Astrocyte (in vitro differentiated cells and primary cell): ENCODE measurements at regions not wholly inside any gene's neighbourhood (a gene's known extent, or its start where the extent isn't known, plus 50 kb on each side); places are given as distances from the start of the nearest gene placed in this dataset.

Source experiments
- DNase-seq: peaks from one replicate; pipeline ENCODE4 v3.0.0-alpha.2; 2010; ENCODE audit warnings: low read depth
- FAIRE-seq: peaks from 2 replicates; lab custom pipeline; 2011; peaks lifted over from hg19 to GRCh38; lab: Jason Lieb, UNC
- H2AFZ ChIP-seq: 2 replicates; pipeline ENCODE4 v1.6.0; 2012; ENCODE audit warnings: low read depth, low read length, inconsistent platforms
- H3K27ac ChIP-seq: 2 replicates; pipeline ENCODE4 v1.5.1; 2011; ENCODE audit warnings: low read depth, low read length, inconsistent platforms
- H3K27me3 ChIP-seq: 2 replicates; pipeline ENCODE4 v1.6.0; 2011; ENCODE audit warnings: low read length, inconsistent platforms; ENCODE audit not compliant: insufficient read depth
- H3K36me3 ChIP-seq: 2 replicates; pipeline ENCODE4 v1.5.1; 2011; ENCODE audit warnings: low read length, inconsistent platforms; ENCODE audit not compliant: insufficient read depth
- H3K4me1 ChIP-seq: 2 replicates; pipeline ENCODE4 v1.5.1; 2011; ENCODE audit warnings: low read length, inconsistent platforms; ENCODE audit not compliant: insufficient read depth
- H3K4me2 ChIP-seq: 2 replicates; pipeline ENCODE4 v1.6.0; 2012; ENCODE audit warnings: low read length, inconsistent platforms
- H3K4me3 ChIP-seq: 2 replicates; pipeline ENCODE4 v1.5.1; 2011; ENCODE audit warnings: low read depth, mild to moderate bottlenecking, low read length, inconsistent platforms; ENCODE audit not compliant: insufficient read depth
- H3K79me2 ChIP-seq: 2 replicates; pipeline ENCODE4 v1.6.0; 2012; ENCODE audit warnings: mild to moderate bottlenecking, low read length, inconsistent platforms; ENCODE audit not compliant: insufficient read depth
- H3K9ac ChIP-seq: 2 replicates; pipeline ENCODE4 v1.6.0; 2012; ENCODE audit warnings: mild to moderate bottlenecking, low read length, inconsistent platforms
- H3K9me3 ChIP-seq: 2 replicates; pipeline ENCODE4 v1.5.1; 2012; ENCODE audit warnings: low read depth, mild to moderate bottlenecking, low read length, inconsistent platforms; ENCODE audit not compliant: insufficient read depth
- H4K20me1 ChIP-seq: 2 replicates; pipeline ENCODE4 v1.6.0; 2012; ENCODE audit warnings: low read length, inconsistent platforms; ENCODE audit not compliant: insufficient read depth
- H3K27ac Mint-ChIP-seq: one replicate; pipeline ENCODE4 v1.8.0; 2021; ENCODE audit warnings: mild to moderate bottlenecking, mixed read lengths; ENCODE audit not compliant: unreplicated experiment
- H3K27me3 Mint-ChIP-seq: one replicate; pipeline ENCODE4 v1.8.0; 2021; ENCODE audit warnings: low read depth, mixed read lengths; ENCODE audit not compliant: unreplicated experiment
- H3K36me3 Mint-ChIP-seq: one replicate; pipeline ENCODE4 v1.8.0; 2021; ENCODE audit warnings: low read depth, mixed read lengths; ENCODE audit not compliant: unreplicated experiment
- H3K4me1 Mint-ChIP-seq: one replicate; pipeline ENCODE4 v1.8.0; 2021; ENCODE audit warnings: low read depth, mixed read lengths; ENCODE audit not compliant: unreplicated experiment
- H3K4me3 Mint-ChIP-seq: one replicate; pipeline ENCODE4 v1.8.0; 2021; ENCODE audit warnings: mild to moderate bottlenecking, moderate library complexity, mixed read lengths; ENCODE audit not compliant: unreplicated experiment
- H3K9me3 Mint-ChIP-seq: one replicate; pipeline ENCODE4 v1.8.0; 2021; ENCODE audit warnings: mild to moderate bottlenecking, mixed read lengths; ENCODE audit not compliant: unreplicated experiment
- CTCF ChIP-seq: IDR thresholded peaks from 2 replicates; pipeline ENCODE4 v1.5.1; 2011; ENCODE audit warnings: low read depth, mild to moderate bottlenecking, inconsistent platforms, low read length, moderate library complexity; ENCODE audit not compliant: insufficient read depth
- EZH2 ChIP-seq: IDR thresholded peaks from 2 replicates; pipeline ENCODE4 v1.6.1; 2012; ENCODE audit warnings: mild to moderate bottlenecking, low read length, inconsistent platforms; ENCODE audit not compliant: insufficient read depth

- no peaks in the 10 kb centered on the region for H3K9me3 ChIP-seq
- no peak overlapping the region for H3K4me3 ChIP-seq
- H3K4me1 Mint-ChIP-seq: no peaks in the 10 kb centered on the region
- peaks cover 17% of the 10 kb centered on the region for H3K9me3 Mint-ChIP-seq
- H3K79me2 ChIP-seq: no peaks in the 10 kb centered on the region
- FAIRE-seq (no peak), DNase-seq (no peak)
- H3K36me3 Mint-ChIP-seq: peaks cover 2% of the 10 kb centered on the region
- H3K27me3 ChIP-seq: no peaks in the 10 kb centered on the region
- TF ChIP-seq CTCF (no peak), EZH2 (no peak)
- no peak overlapping the region for H3K27ac ChIP-seq
- H3K9ac ChIP-seq: no peak overlapping the region
- no peak overlapping the region for H3K27ac Mint-ChIP-seq
- H2AFZ ChIP-seq: no peak overlapping the region
- H3K4me3 Mint-ChIP-seq: no peak overlapping the region
- H4K20me1 ChIP-seq: no peaks in the 10 kb centered on the region
- no peaks in the 10 kb centered on the region for H3K36me3 ChIP-seq
- H3K4me1 ChIP-seq: no peaks in the 10 kb centered on the region
- no peak overlapping the region for H3K4me2 ChIP-seq
- H3K27me3 Mint-ChIP-seq: no peaks in the 10 kb centered on the region
Measured at GRCh38 chr11:80505771-80506170, 1064.9 kb upstream of the TENM4 start.

- Histone ChIP-seq H4K20me1 (no peaks in the 10 kb centered on the region), H2AFZ (no peak overlapping the region), H3K27me3 (no peaks in the 10 kb centered on the region), H3K27ac (no peak overlapping the region), H3K9me3 (no peaks in the 10 kb centered on the region), H3K36me3 (no peaks in the 10 kb centered on the region), H3K9ac (no peak overlapping the region), H3K4me2 (no peak overlapping the region), H3K4me3 (no peak overlapping the region), H3K79me2 (no peaks in the 10 kb centered on the region), H3K4me1 (no peaks in the 10 kb centered on the region)
- Mint-ChIP-seq H3K9me3 (peaks cover 16% of the 10 kb centered on the region), H3K27me3 (no peaks in the 10 kb centered on the region), H3K4me3 (no peak overlapping the region), H3K4me1 (no peaks in the 10 kb centered on the region), H3K36me3 (peaks cover 2% of the 10 kb centered on the region), H3K27ac (no peak overlapping the region)
- no peak for FAIRE-seq
- no peak for DNase-seq
- TF ChIP-seq CTCF (no peak), EZH2 (no peak)
Measured at GRCh38 chr11:80503990-80504389, 1063.2 kb upstream of the TENM4 start.

GRCh38 chr11:80502511-80502910 is 1061.7 kb upstream of the TENM4 start:
- Mint-ChIP-seq H3K36me3 (no peaks in the 10 kb centered on the region), H3K4me1 (no peaks in the 10 kb centered on the region), H3K27ac (no peak overlapping the region), H3K4me3 (no peak overlapping the region), H3K9me3 (peaks cover 5% of the 10 kb centered on the region), H3K27me3 (no peaks in the 10 kb centered on the region)
- no peak overlapping the region for H3K4me3 ChIP-seq
- no peaks in the 10 kb centered on the region for H3K9me3 ChIP-seq
- no peaks in the 10 kb centered on the region for H3K27me3 ChIP-seq
- no peaks in the 10 kb centered on the region for H3K36me3 ChIP-seq
- FAIRE-seq (no peak), DNase-seq (no peak)
- H3K9ac ChIP-seq: no peak overlapping the region
- no peaks in the 10 kb centered on the region for H4K20me1 ChIP-seq
- no peak overlapping the region for H3K27ac ChIP-seq
- H2AFZ ChIP-seq: no peak overlapping the region
- no peaks in the 10 kb centered on the region for H3K4me1 ChIP-seq
- H3K79me2 ChIP-seq: no peaks in the 10 kb centered on the region
- TF ChIP-seq EZH2: no peak
- no peak for TF ChIP-seq CTCF
- no peak overlapping the region for H3K4me2 ChIP-seq
